Peyer's patch (tissue), 4 donors: ENCODE measurements at regions not wholly inside any gene's neighbourhood (a gene's known extent, or its start where the extent isn't known, plus 50 kb on each side); places are given as distances from the start of the nearest gene placed in this dataset.

Experiments
- CTCF ChIP-seq, 6 experiments: fragments of 450-650 bp in 4 of 6; fragments of 200-600 bp in 2 of 6; sonication (generic) in 1 of 6; IDR thresholded peaks; one replicate each; pipeline ENCODE4 v1.5.1; 2017 to 2019; ENCODE audit warnings: antibody characterized with exemption in 6 of 6, mild to moderate bottlenecking in 3 of 6, moderate library complexity in 1 of 6
- POLR2A ChIP-seq, 2 donors: fragments of 450-650 bp; IDR thresholded peaks; one replicate each; pipeline ENCODE4 v1.5.1; 2017; ENCODE audit warnings: antibody characterized with exemption in 2 of 2, mild to moderate bottlenecking in 2 of 2, moderate library complexity in 2 of 2

DNA sequence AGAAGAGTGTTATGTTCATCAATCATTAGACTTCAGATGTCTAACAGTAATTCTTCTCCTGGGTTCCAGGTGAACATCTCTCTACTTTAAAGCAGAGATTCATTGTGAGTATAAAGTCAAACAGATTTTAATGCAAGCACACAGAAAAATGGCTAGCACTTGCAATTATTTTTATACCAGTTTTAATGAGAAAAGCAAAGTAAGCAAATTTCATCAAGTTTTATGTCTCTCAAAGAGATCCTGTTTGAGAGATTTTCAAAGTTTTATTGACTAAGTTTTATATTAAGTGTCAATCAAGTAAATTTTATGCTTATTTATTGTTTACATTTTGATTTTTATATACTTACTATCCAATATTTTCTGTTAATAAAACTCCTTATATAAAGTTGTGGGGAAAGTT, 1628.5 kb downstream of the HACE1 start:
- TF ChIP-seq POLR2A (IDR thresholded peaks at IDR 0.05): no peak
- no peak for TF ChIP-seq CTCF (IDR thresholded peaks at IDR 0.05)
